GM12865 (cell line): ENCODE measurements at regions not wholly inside any gene's neighbourhood (a gene's known extent, or its start where the extent isn't known, plus 50 kb on each side); places are given as distances from the start of the nearest gene placed in this dataset.

Experiments used
- DNase-seq: peaks from one replicate; pipeline ENCODE4 v3.0.0; 2010; ENCODE audit warnings: low read depth
- H3K4me3 ChIP-seq: 2 replicates; pipeline ENCODE4 v1.5.1; 2011; ENCODE audit warnings: mild to moderate bottlenecking, low read depth, low read length, control low read depth
- CTCF ChIP-seq: IDR thresholded peaks from 2 replicates; pipeline ENCODE4 v1.5.1; 2011; ENCODE audit warnings: low read length, control low read depth, low read depth, inconsistent platforms; ENCODE audit not compliant: insufficient read depth; ENCODE audit errors: missing control alignments

- no peak for TF ChIP-seq CTCF
- H3K4me3 ChIP-seq, result no peak overlapping the region
- no peak for DNase-seq
Observed at GRCh38 chr12:92585115-92585727, 117.6 kb upstream of the PLEKHG7 start.

- no peak for TF ChIP-seq CTCF
- DNase-seq, result no peak
- no peak overlapping the region for H3K4me3 ChIP-seq
Observed at GRCh38 chr12:92583910-92584309, 118.9 kb upstream of the PLEKHG7 start.

GRCh38 chr12:92582893-92583292, 119.9 kb upstream of the PLEKHG7 start:
- no peak overlapping the region for H3K4me3 ChIP-seq
- no peak for TF ChIP-seq CTCF
- no peak for DNase-seq

- no peak for TF ChIP-seq CTCF
- DNase-seq, result no peak
- H3K4me3 ChIP-seq, result no peak overlapping the region
Observed at GRCh38 chr12:92582475-92582874, 120.3 kb upstream of the PLEKHG7 start.

DNA sequence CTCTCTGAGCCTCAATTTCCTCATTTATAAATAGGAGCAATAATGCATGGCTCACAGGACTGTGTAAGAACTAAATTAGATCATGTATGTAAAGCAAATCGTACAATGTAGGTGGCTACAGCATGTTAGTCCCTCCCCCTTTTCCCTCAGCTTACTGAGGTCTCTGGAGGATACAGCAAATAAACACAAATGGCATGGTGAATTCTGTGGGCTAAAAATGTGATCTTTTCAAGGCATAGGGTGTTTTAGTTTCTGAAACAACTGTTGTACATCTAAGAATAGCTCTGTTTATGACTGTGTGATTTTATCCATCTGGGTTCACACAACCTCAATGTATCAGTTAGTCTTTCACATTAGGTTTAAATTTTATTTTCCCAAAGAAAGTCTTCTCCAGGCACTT, 121.2 kb upstream of the PLEKHG7 start:
- peak; percentile 60 for DNase-seq
- H3K4me3 ChIP-seq, result no peak overlapping the region
- no peak for TF ChIP-seq CTCF

DNA sequence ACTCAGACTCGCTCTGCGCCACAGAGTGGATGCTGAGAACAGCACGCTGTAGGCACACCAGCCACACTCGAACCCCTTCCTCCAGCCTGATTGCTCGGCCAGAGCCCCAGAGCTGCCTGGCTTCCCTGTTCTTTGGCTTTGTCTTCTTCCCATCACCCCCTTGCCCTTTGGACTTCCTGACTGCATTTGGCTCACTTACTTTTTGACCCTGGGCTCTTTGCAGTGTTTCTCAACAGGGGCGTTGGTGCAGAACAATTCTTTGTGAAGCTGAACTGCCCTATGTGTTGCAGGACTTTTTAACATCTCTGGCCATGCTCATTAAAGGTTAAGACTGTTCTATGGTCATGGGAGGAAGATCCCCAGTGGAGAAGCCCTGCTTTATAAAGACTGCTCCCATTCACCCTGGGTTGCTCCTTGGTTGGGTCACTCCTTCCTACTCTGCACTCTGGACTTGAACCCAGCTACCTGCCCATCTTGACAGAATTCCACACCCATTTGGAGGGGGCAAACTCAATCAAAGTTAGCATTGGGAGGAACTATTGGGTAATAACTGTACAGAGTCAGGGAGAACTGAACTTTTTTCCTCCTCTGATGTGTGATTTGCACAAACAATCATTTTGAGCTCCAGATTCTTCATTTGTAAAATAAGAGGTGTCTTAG, 127.7 kb upstream of the PLEKHG7 start:
- H3K4me3 ChIP-seq, result no peak overlapping the region
- TF ChIP-seq CTCF, result no peak
- no peak for DNase-seq

GRCh38 chr12:92574051-92574783, 128.6 kb upstream of the PLEKHG7 start:
- no peak for DNase-seq
- no peak overlapping the region for H3K4me3 ChIP-seq
- TF ChIP-seq CTCF, result peak; percentile 15
